Activated naive CD8-positive, alpha-beta T cell treated with anti-CD3 and anti-CD28 coated beads for 36 hours (primary cell): ENCODE measurements at regions not wholly inside any gene's neighbourhood (a gene's known extent, or its start where the extent isn't known, plus 50 kb on each side); places are given as distances from the start of the nearest gene placed in this dataset.

Experiments
- DNase-seq: peaks from one replicate; pipeline ENCODE4 v3.0.0; 2021
- H3K27ac Mint-ChIP-seq: one replicate; pipeline ENCODE4 v1.8.0; 2022; ENCODE audit warnings: mild to moderate bottlenecking, moderate library complexity, mixed read lengths
- H3K27me3 Mint-ChIP-seq: one replicate; pipeline ENCODE4 v1.8.0; 2022; ENCODE audit warnings: mild to moderate bottlenecking, mixed read lengths
- H3K36me3 Mint-ChIP-seq: one replicate; pipeline ENCODE4 v1.8.0; 2021; ENCODE audit warnings: mild to moderate bottlenecking, mixed read lengths
- H3K4me1 Mint-ChIP-seq: one replicate; pipeline ENCODE4 v1.8.0; 2021; ENCODE audit warnings: mixed read lengths
- H3K4me3 Mint-ChIP-seq: one replicate; pipeline ENCODE4 v1.8.0; 2022; ENCODE audit warnings: mild to moderate bottlenecking, moderate library complexity, mixed read lengths
- H3K9me3 Mint-ChIP-seq: one replicate; pipeline ENCODE4 v1.8.0; 2022; ENCODE audit warnings: mixed read lengths

GRCh38 chr9:38342532-38342931, 50.0 kb upstream of the ALDH1B1 start:
- H3K4me1 Mint-ChIP-seq, result no peaks in the 10 kb centered on the region
- no peak for DNase-seq
- no peaks in the 10 kb centered on the region for H3K36me3 Mint-ChIP-seq
- H3K27me3 Mint-ChIP-seq, result peaks cover 4% of the 10 kb centered on the region
- H3K27ac Mint-ChIP-seq, result no peak overlapping the region
- H3K4me3 Mint-ChIP-seq, result no peak overlapping the region
- H3K9me3 Mint-ChIP-seq, result no peaks in the 10 kb centered on the region

GRCh38 chr9:38342096-38342495, 50.4 kb upstream of the ALDH1B1 start:
- H3K27ac Mint-ChIP-seq, result no peak overlapping the region
- peaks cover 6% of the 10 kb centered on the region for H3K27me3 Mint-ChIP-seq
- no peak overlapping the region for H3K4me3 Mint-ChIP-seq
- H3K4me1 Mint-ChIP-seq, result no peaks in the 10 kb centered on the region
- H3K9me3 Mint-ChIP-seq, result no peaks in the 10 kb centered on the region
- no peaks in the 10 kb centered on the region for H3K36me3 Mint-ChIP-seq
- DNase-seq, result no peak

GRCh38 chr9:38339496-38339895, 53.0 kb upstream of the ALDH1B1 start:
- DNase-seq, result no peak
- Mint-ChIP-seq H3K4me3 (no peak overlapping the region), H3K4me1 (no peaks in the 10 kb centered on the region), H3K9me3 (no peaks in the 10 kb centered on the region), H3K27me3 (peaks cover 8% of the 10 kb centered on the region), H3K27ac (no peak overlapping the region), H3K36me3 (no peaks in the 10 kb centered on the region)

GRCh38 chr9:38339087-38339486, 53.4 kb upstream of the ALDH1B1 start:
- no peak for DNase-seq
- Mint-ChIP-seq H3K27me3 (peaks cover 8% of the 10 kb centered on the region), H3K9me3 (no peaks in the 10 kb centered on the region), H3K4me1 (no peaks in the 10 kb centered on the region), H3K27ac (no peak overlapping the region), H3K4me3 (no peak overlapping the region), H3K36me3 (no peaks in the 10 kb centered on the region)

- H3K27ac Mint-ChIP-seq, result no peak overlapping the region
- H3K9me3 Mint-ChIP-seq, result no peaks in the 10 kb centered on the region
- no peak for DNase-seq
- H3K4me3 Mint-ChIP-seq, result no peak overlapping the region
- no peaks in the 10 kb centered on the region for H3K4me1 Mint-ChIP-seq
- H3K27me3 Mint-ChIP-seq, result peaks cover 8% of the 10 kb centered on the region
- no peaks in the 10 kb centered on the region for H3K36me3 Mint-ChIP-seq
Measured at GRCh38 chr9:38338342-38339018, 54.0 kb upstream of the ALDH1B1 start.

GRCh38 chr9:38337706-38338264, 54.7 kb upstream of the ALDH1B1 start:
- no peak for DNase-seq
- Mint-ChIP-seq H3K27ac (no peak overlapping the region), H3K9me3 (no peaks in the 10 kb centered on the region), H3K27me3 (peaks cover 8% of the 10 kb centered on the region), H3K36me3 (no peaks in the 10 kb centered on the region), H3K4me1 (no peaks in the 10 kb centered on the region), H3K4me3 (no peak overlapping the region)

DNA sequence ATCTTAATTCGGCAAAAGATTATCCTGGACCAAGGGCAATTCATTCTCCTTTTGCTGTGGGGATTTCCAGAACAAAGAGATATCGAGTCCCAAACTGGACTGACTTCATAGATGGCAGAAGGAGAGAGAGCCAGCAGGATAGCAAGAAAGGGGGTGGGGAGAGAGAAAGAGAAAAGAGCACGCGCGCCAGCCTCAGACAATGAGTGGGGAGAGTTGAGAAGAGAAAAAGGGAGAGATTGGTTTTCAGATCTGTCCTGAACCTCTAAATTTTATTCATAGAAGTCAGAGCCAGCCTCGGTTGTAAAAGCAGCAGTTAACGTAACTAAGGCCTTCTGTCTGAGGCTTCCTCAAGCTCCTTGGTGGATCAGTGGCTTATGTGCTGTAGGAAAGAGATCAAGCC, 55.3 kb upstream of the ALDH1B1 start:
- H3K9me3 Mint-ChIP-seq, result no peaks in the 10 kb centered on the region
- no peaks in the 10 kb centered on the region for H3K4me1 Mint-ChIP-seq
- no peak overlapping the region for H3K27ac Mint-ChIP-seq
- no peak for DNase-seq
- H3K36me3 Mint-ChIP-seq, result no peaks in the 10 kb centered on the region
- H3K27me3 Mint-ChIP-seq, result peaks cover 8% of the 10 kb centered on the region
- no peak overlapping the region for H3K4me3 Mint-ChIP-seq

- H3K27ac Mint-ChIP-seq, result no peak overlapping the region
- DNase-seq, result no peak
- H3K4me3 Mint-ChIP-seq, result no peak overlapping the region
- no peaks in the 10 kb centered on the region for H3K4me1 Mint-ChIP-seq
- no peaks in the 10 kb centered on the region for H3K36me3 Mint-ChIP-seq
- no peaks in the 10 kb centered on the region for H3K9me3 Mint-ChIP-seq
- H3K27me3 Mint-ChIP-seq, result peaks cover 8% of the 10 kb centered on the region
Measured at GRCh38 chr9:38336341-38336740, 56.2 kb upstream of the ALDH1B1 start.

GRCh38 chr9:38335686-38336085, 56.8 kb upstream of the ALDH1B1 start:
- Mint-ChIP-seq H3K36me3 (no peaks in the 10 kb centered on the region), H3K4me3 (no peak overlapping the region), H3K27ac (no peak overlapping the region), H3K9me3 (no peaks in the 10 kb centered on the region), H3K4me1 (no peaks in the 10 kb centered on the region), H3K27me3 (peaks cover 8% of the 10 kb centered on the region)
- DNase-seq, result no peak

GRCh38 chr9:38334234-38334633, 58.3 kb upstream of the ALDH1B1 start:
- no peaks in the 10 kb centered on the region for H3K9me3 Mint-ChIP-seq
- DNase-seq, result no peak
- H3K27me3 Mint-ChIP-seq, result peaks cover 11% of the 10 kb centered on the region
- no peaks in the 10 kb centered on the region for H3K4me1 Mint-ChIP-seq
- no peak overlapping the region for H3K27ac Mint-ChIP-seq
- H3K36me3 Mint-ChIP-seq, result no peaks in the 10 kb centered on the region
- no peak overlapping the region for H3K4me3 Mint-ChIP-seq

- H3K4me3 Mint-ChIP-seq, result no peak overlapping the region
Measured at GRCh38 chr9:38333047-38333446, 59.5 kb upstream of the ALDH1B1 start.

GRCh38 chr9:38332625-38333024, 59.9 kb upstream of the ALDH1B1 start:
- Mint-ChIP-seq H3K4me3 (no peak overlapping the region), H3K9me3 (no peaks in the 10 kb centered on the region), H3K27me3 (peaks cover 7% of the 10 kb centered on the region), H3K36me3 (no peaks in the 10 kb centered on the region), H3K27ac (no peak overlapping the region), H3K4me1 (no peaks in the 10 kb centered on the region)
- DNase-seq, result no peak

More at GRCh38 chr9:38333047-38333446, 59.5 kb upstream of the ALDH1B1 start:
- Mint-ChIP-seq H3K27me3 (peaks cover 7% of the 10 kb centered on the region), H3K9me3 (no peaks in the 10 kb centered on the region), H3K27ac (no peak overlapping the region), H3K36me3 (no peaks in the 10 kb centered on the region), H3K4me1 (no peaks in the 10 kb centered on the region)
- DNase-seq, result no peak

GRCh38 chr9:38331141-38331540, 61.4 kb upstream of the ALDH1B1 start:
- Mint-ChIP-seq H3K36me3 (no peaks in the 10 kb centered on the region), H3K9me3 (no peaks in the 10 kb centered on the region), H3K27ac (no peak overlapping the region), H3K4me3 (no peak overlapping the region), H3K27me3 (peaks cover 3% of the 10 kb centered on the region), H3K4me1 (no peaks in the 10 kb centered on the region)
- no peak for DNase-seq

- Mint-ChIP-seq H3K27me3 (peaks cover 3% of the 10 kb centered on the region), H3K9me3 (no peaks in the 10 kb centered on the region), H3K4me1 (no peaks in the 10 kb centered on the region), H3K36me3 (no peaks in the 10 kb centered on the region), H3K4me3 (no peak overlapping the region), H3K27ac (no peak overlapping the region)
- DNase-seq, result no peak
Measured at GRCh38 chr9:38329968-38330367, 62.5 kb upstream of the ALDH1B1 start.

DNA sequence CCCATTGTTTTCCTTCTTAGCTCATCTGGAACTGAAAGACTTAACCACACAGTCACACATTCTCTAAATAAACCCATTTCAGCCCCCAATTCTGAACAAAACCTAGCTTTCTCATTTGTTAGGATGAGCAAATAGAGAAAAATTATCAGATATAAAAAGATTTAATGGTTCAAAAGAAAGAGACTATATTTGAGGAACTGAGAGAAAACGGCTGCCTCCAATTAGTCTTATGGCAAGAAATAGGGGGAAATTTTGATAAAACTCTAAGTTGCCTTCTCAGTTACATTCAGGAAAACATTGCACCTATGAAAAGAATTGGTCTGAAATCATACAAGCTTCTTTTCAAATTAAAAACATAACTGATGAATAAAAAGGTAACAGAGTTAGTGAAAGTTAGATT, 63.7 kb upstream of the ALDH1B1 start:
- H3K9me3 Mint-ChIP-seq, result no peaks in the 10 kb centered on the region
- peaks cover 3% of the 10 kb centered on the region for H3K27me3 Mint-ChIP-seq
- H3K4me1 Mint-ChIP-seq, result no peaks in the 10 kb centered on the region
- no peak overlapping the region for H3K4me3 Mint-ChIP-seq
- no peak overlapping the region for H3K27ac Mint-ChIP-seq
- no peaks in the 10 kb centered on the region for H3K36me3 Mint-ChIP-seq
- no peak for DNase-seq

DNA sequence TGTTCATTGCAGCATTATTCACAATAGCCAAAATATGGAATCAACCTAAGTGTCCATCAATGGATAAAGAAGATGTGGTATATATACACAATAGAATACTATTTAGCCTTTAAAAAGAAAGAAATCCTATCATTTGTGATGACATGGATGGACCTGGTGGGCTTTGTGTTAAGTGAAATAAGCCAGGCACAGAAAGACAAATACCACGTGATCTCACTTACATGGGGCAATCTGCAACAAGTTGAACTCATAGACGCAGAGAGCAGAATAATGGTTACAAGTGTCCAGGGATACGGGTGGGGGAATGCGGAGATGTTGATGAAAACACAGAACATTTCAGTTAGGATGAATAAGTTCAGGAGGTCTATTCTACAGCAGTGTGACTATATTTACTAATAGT, 66.4 kb upstream of the ALDH1B1 start:
- H3K36me3 Mint-ChIP-seq, result no peaks in the 10 kb centered on the region

More for the DNA sequence above, 66.4 kb upstream of the ALDH1B1 start:
- no peak for DNase-seq
- no peaks in the 10 kb centered on the region for H3K9me3 Mint-ChIP-seq
- no peak overlapping the region for H3K4me3 Mint-ChIP-seq
- no peak overlapping the region for H3K27ac Mint-ChIP-seq
- no peaks in the 10 kb centered on the region for H3K4me1 Mint-ChIP-seq
- peaks cover 9% of the 10 kb centered on the region for H3K27me3 Mint-ChIP-seq
